Heart left ventricle (tissue), 16 donors: ENCODE measurements at regions not wholly inside any gene's neighbourhood (a gene's known extent, or its start where the extent isn't known, plus 50 kb on each side); places are given as distances from the start of the nearest gene placed in this dataset.

Experiments used
- ATAC-seq, 4 donors: fragments of 200-7000 bp; cut with Tn5 transposase; one replicate each; pipeline ENCODE4 v1.9.1; 2020 to 2022; ENCODE audit warnings: moderate library complexity in 4 of 4, mild to moderate bottlenecking in 3 of 4, moderate number of reproducible peaks in 1 of 4
- DNase-seq, 5 donors: peaks; one replicate each; pipeline ENCODE4 v3.0.0-alpha.2; 2020
- H3K27ac ChIP-seq, 12 donors: fragments of 200-600 bp; sonication (generic) in 4 of 12; one replicate each; pipeline versions ENCODE4 v1.5.0 to v1.8.0; 2016 to 2022; ENCODE audit warnings: mild to moderate bottlenecking in 2 of 12
- H3K27me3 ChIP-seq, 9 donors: fragments of 200-600 bp; sonication (generic) in 2 of 9; one replicate each; pipeline versions ENCODE4 v1.5.1 to v1.8.0; 2016 to 2022; ENCODE audit warnings: mild to moderate bottlenecking in 3 of 9
- H3K36me3 ChIP-seq, 9 donors: fragments of 200-600 bp; sonication (generic) in 2 of 9; one replicate each; pipeline versions ENCODE4 v1.5.0 to v1.8.0; 2018 to 2022; ENCODE audit warnings: mild to moderate bottlenecking in 2 of 9
- H3K4me1 ChIP-seq, 12 donors: fragments of 200-600 bp; sonication (generic) in 4 of 12; one replicate each; pipeline versions ENCODE4 v1.5.0 to v1.8.0; 2016 to 2022; ENCODE audit warnings: mild to moderate bottlenecking in 3 of 12
- H3K4me3 ChIP-seq, 12 donors: fragments of 200-600 bp; sonication (generic) in 4 of 12; one replicate each; pipeline versions ENCODE4 v1.5.0 to v1.8.0; 2017 to 2022; ENCODE audit warnings: mild to moderate bottlenecking in 9 of 12, moderate library complexity in 4 of 12
- H3K9me3 ChIP-seq, 12 donors: fragments of 200-600 bp; sonication (generic) in 4 of 12; one replicate each; pipeline versions ENCODE4 v1.5.0 to v1.8.0; 2016 to 2022; ENCODE audit warnings: mild to moderate bottlenecking in 1 of 12
- CTCF ChIP-seq, 12 donors: fragments of 200-600 bp; sonication (generic) in 4 of 12; IDR thresholded peaks; one replicate each; pipeline versions ENCODE4 v1.5.0 to v1.8.0; 2018 to 2022; ENCODE audit warnings: antibody characterized with exemption in 12 of 12, mild to moderate bottlenecking in 5 of 12
- POLR2A ChIP-seq, 2 donors: fragments of 450-650 bp; IDR thresholded peaks; one replicate each; pipeline ENCODE4 v1.6.1; 2017; ENCODE audit warnings: antibody characterized with exemption in 2 of 2, mild to moderate bottlenecking in 2 of 2, moderate library complexity in 2 of 2
- WGBS, 4 donors: extraction: QIAGEN DNeasy Blood & Tissue Kit in 2 of 4; methylation state at CpG; one replicate each; pipeline versions ENCODE4 v1.1.5 to v1.1.7; 2013 to 2018; 5-methylcytosine and 5-hydroxymethylcytosine counted together
- intact Hi-C, 10 donors: fragments of 100-400 bp; cut with DNase I; formaldehyde crosslinking; loops; one replicate each; pipeline versions ENCODE4 v1.11.1 to v1.14.2; 2022
- donor health status: ischemic (EF 13 %, LVEDD 7.1; RV severe dilation, severe dysfunction).
- donor health status: healthy with polysubstance abuse.
- donor health status: DM: no; HTN: yes; CAD: no.
- donor health status: DM: no; HTN: no; CAD: no.
- donor health status: ischemic (EF 25% LVEDD 6.9; RV normal size, moderate dysfunction).
- donor health status: ischemic (EF 25% LVEDD 5.7; RV mildly dilated, moderate dysfunction).
- donor health status: healthy.
- donor health status: DM: yes; HTN: yes; CAD: no.
- donor health status: ischemic (EF 35%, LVEDD 5.7; RV mildly dilated, moderate dysfunction).
- donor health status: nonischemic (EF 11% LVEDD 7.7; RV severe dilation, severe dysfunction).
- donor health status: DM: yes; HTN: yes; CAD: no.
- donor health status: PGD.
- donor health status: ischemic (EF 29% LVEDD 5.4; RV normal size, mild dysfunction).
- donor health status: nonischemic (EF 23%, LVEDD 6.1; RV moderate dilation, normal function).

DNA sequence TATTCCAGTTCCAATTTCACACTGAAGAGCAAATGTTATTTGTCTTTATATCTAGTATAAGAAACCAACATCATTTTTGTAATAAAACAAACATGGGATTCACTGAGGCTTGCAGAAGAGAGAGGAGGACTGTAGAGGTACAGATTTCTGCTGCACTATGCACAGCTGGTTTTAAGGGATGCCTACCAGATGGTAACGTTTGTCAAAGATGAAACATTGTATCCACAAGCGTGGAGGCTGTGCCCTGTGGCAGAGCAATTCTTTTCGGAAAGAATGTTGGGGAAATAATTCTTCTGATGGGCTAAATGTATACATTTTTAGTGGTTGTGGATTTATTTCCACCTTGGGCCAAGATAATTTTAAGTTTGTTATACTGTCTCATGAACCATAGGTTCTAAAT is 272.4 kb downstream of the DUSP10 start:
- DNase-seq (no peak), ATAC-seq (no peak)
- intact Hi-C loops: no loop called here
- WGBS, 4 donors: 86 to 87% (median 87%) methylated on average over 3 of the region's 3 CpGs
- no peak for TF ChIP-seq POLR2A (IDR thresholded peaks at IDR 0.05)
- TF ChIP-seq CTCF (IDR thresholded peaks at IDR 0.05): no peak
- peaks cover 0 to 21% (median 2%) of the 10 kb centered on the region in 12 donors for H3K9me3 ChIP-seq
- no peaks in the 10 kb centered on the region for H3K4me1 ChIP-seq
- no peak overlapping the region for H3K27ac ChIP-seq
- peaks cover 0 to 13% (median 0%) of the 10 kb centered on the region in 9 donors for H3K27me3 ChIP-seq
- H3K4me3 ChIP-seq: no peak overlapping the region
- no peaks in the 10 kb centered on the region for H3K36me3 ChIP-seq

DNA sequence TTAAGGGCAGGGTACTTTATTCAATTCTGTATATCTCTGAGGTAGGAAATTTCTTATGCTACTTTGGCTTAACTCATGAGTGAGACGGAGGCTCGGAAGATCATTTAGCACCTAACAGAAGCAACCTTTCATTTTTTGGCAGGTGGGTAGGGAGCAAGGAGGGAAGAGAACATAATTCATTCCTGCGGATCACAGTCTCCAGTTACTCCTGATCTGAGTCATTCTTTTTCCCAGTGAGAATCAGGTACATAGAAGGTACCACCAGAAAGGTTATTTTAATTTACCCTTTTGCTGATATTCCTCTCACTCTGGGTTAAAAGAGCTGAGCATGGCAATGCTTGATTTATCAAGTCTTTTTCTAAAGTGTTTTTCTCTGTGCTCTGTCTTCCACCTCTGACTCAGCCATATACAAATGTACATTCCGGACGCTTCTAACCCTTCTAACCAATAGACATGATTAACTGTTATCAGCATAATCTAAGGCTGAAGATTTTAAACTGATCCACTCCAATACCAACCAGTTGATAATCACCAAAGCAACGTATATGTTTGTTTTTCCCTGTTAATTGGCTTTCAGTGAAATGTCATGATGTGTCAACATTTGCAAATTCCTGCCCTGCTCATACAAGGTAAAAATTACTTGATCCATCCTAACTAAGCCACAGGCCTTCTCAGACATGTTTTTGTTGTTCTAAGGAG is 271.7 kb downstream of the DUSP10 start:
- no peak overlapping the region for H3K27ac ChIP-seq
- peaks cover 0 to 21% (median 2%) of the 10 kb centered on the region in 12 donors for H3K9me3 ChIP-seq
- intact Hi-C loops: loop anchor here in 4 of 10 donors (10.0 kb wide), 2 partner anchors 695 to 985 kb away; no protein-coding TSS in a partner anchor
- peaks cover 0 to 14% (median 0%) of the 10 kb centered on the region in 9 donors for H3K27me3 ChIP-seq
- no peak for TF ChIP-seq POLR2A (IDR thresholded peaks at IDR 0.05)
- TF ChIP-seq CTCF (IDR thresholded peaks at IDR 0.05): no peak
- WGBS, 4 donors: 69 to 83% (median 78%) methylated on average over 6 of the region's 6 CpGs
- H3K4me3 ChIP-seq: no peak overlapping the region
- no peaks in the 10 kb centered on the region for H3K4me1 ChIP-seq
- no peaks in the 10 kb centered on the region for H3K36me3 ChIP-seq
- ATAC-seq (no peak), DNase-seq (no peak)

- peaks cover 0 to 4% (median 0%) of the 10 kb centered on the region in 12 donors for H3K9me3 ChIP-seq
- no peak overlapping the region for H3K4me3 ChIP-seq
- DNase-seq (no peak), ATAC-seq (no peak)
- WGBS, 4 donors: 39 to 56% (median 48%) methylated on average over 8 of the region's 8 CpGs
- H3K27ac ChIP-seq: no peak overlapping the region
- H3K27me3 ChIP-seq: peaks cover 0 to 20% (median 0%) of the 10 kb centered on the region in 9 donors
- no peaks in the 10 kb centered on the region for H3K4me1 ChIP-seq
- intact Hi-C loops: loop anchor here in 4 of 10 donors (10.0 kb wide), 2 partner anchors 691 to 981 kb away; no protein-coding TSS in a partner anchor
- H3K36me3 ChIP-seq: no peaks in the 10 kb centered on the region
- TF ChIP-seq CTCF (IDR thresholded peaks at IDR 0.05) (no peak), POLR2A (IDR thresholded peaks at IDR 0.05) (no peak)
These were observed 268.5 kb downstream of the DUSP10 start for GRCh38 chr1:221473411-221473810.

- H3K27ac ChIP-seq: no peak overlapping the region
- H3K27me3 ChIP-seq: peaks cover 0 to 20% (median 0%) of the 10 kb centered on the region in 9 donors
- no peaks in the 10 kb centered on the region for H3K4me1 ChIP-seq
- no peak for TF ChIP-seq POLR2A (IDR thresholded peaks at IDR 0.05)
- no peak for TF ChIP-seq CTCF (IDR thresholded peaks at IDR 0.05)
- H3K36me3 ChIP-seq: no peaks in the 10 kb centered on the region
- intact Hi-C loops: loop anchor here in 7 of 10 donors (5.0 to 10.0 kb wide), 6 partner anchors 265 to 978 kb away; partner anchors contain the start of gene DUSP10 (in 1 of the 7)
- ATAC-seq (no peak), DNase-seq (no peak)
- H3K4me3 ChIP-seq: no peak overlapping the region
- 77 to 78% (median 78%) methylated on average over 3 of the region's 3 CpGs for WGBS, 4 donors
- no peaks in the 10 kb centered on the region for H3K9me3 ChIP-seq
These were observed 264.6 kb downstream of the DUSP10 start for GRCh38 chr1:221477252-221477651.
